ENCODE measurements at regions not wholly inside any gene's neighbourhood (a gene's known extent, or its start where the extent isn't known, plus 50 kb on each side); places are given as distances from the start of the nearest gene placed in this dataset.

DNA sequence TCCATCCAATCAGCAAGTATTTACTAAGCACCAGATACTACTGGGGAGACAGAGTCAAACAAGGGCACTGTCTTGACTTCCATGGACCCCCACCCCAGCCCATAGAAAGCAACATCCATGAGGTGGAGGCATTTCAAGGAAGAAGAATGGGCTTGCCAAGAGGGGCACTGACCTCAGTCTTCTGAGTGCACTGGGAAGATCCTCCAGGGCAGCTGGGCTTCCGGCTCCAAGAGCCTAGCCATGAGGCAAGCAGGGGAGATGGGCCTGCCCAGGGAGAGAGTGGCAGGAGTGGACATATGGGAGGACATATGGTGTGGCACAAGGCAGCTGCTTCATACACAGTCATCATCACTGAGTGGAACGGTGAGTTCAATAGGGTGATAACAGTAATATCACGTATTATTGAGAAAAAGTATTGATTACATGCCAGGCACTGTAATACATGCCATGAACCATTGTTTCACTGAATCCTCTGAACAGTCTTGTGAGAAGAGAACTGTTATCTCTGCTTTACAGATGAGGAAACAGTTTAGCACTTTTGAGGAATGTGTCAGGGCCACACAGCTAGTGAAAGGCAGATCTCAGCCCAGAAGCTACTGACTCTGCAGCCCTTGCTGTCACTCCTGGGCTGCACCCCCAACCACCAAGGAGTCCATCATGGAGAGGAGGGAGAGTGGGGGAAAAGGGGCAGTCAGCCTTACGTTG is 331.7 kb upstream of the ZMIZ1 start:
- no peak for DNase-seq

DNA sequence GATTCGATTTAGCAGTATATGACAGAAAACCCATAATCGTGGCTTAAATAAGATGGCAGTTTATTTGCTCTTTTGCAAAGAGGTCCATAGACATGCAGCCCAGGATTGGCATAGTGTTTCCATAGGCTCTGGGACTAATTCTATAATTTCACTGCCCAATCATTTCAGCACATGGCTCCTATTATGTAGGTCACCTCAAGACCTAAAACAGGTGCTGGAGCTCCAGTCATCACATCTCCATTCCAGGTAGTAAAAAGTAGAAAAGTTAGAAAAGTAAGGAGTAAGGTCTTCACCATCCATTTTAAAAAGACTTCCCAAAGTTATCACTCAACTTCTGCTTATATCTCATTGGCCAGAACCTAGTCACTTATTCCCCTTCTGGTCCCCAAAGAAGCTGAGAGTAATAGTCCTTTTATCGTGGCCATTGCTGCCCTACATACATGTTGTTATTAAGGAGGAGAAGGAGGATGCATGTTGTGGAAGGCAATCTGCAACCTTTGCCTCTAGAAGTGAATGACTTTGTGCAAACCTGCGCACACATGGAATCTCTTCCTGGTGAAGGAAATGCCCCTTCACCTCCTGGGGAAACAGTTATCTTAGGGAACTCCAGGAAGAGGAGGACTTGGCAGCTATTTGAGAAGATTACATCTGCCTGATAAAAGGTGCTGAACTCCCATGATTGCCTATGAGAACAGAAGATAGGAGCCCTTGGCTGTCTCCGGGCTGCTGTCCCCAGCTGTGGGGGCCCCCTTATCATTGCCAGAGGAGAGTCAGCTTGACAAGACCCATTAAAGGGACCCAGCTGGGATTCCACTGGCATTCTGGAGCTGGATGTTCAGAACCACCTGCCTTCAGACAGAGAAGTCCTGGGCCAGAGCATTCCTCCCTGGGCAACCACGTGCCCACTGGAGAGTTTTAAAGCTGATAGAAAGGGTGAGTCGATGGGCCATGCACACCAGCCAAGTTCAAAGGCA is 330.6 kb upstream of the ZMIZ1 start:
- no peak for DNase-seq

DNA sequence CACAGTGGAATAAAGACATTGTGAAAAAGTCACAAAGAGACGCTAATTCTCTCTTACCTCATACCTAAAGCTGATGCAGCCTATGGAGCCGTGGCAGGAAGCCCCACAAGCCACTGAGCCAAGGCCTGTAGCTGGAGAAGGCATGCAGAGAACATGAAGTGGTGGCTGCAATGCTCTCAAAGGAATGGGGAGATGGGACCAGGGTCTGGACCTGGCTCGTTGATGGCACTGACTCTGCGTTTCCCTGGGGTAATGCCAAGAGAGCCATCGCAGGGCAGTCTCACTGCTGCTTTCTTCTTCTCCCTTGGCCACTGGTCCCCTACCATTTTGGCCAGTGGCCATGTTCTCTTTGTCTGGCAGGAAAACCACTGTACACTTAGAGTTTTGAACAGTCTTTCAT is 329.9 kb upstream of the ZMIZ1 start:
- DNase-seq: no peak

GRCh38 chr10:78739444-78740053 is 329.2 kb upstream of the ZMIZ1 start:
- no peak for DNase-seq

- no peak for DNase-seq
These were observed 327.5 kb upstream of the ZMIZ1 start for GRCh38 chr10:78740976-78741915.

- DNase-seq: no peak
These were observed 326.4 kb upstream of the ZMIZ1 start for GRCh38 chr10:78742406-78742729.

DNA sequence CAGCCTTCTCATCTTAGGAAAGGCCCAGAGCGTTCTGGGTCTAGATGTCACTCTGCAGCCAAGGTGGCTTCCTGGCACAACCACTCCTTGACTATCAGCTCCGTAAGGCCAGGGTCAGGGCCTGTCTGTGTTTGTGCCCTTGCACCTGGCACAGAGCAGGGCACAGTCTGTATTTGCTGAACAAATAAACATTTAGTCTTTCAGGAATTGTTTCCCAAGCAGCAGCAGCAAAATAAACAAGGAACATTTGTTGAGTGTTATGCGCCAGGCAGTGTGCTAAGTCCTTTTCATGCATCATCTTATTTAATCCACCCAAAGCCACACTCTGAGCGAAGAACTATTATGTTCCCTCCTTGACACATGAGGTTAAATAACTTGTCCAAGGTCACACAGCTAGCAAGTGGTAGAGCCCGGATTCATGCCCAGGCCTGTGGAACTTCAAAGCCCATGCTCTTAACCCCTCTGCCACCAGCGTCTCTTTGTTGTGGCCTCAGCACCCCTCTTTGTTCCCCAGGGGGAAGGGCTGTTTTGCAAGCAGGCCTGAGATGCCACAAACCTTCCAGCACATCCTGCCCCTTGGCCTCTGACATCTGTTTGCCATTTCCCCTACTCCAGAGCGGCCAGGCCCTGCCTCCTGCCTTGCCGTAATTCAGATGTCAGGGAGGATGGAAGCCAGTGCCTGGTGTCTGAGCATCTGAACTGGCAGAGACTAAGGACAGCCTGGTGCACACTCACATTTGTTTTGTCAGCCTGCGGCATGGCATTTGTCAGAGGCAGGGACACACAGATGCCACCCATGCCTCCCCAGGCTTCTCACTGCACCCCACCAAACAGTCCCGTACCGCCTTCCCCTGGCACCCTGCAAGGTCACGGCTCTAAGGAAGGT is 325.8 kb upstream of the ZMIZ1 start:
- DNase-seq: no peak

DNA sequence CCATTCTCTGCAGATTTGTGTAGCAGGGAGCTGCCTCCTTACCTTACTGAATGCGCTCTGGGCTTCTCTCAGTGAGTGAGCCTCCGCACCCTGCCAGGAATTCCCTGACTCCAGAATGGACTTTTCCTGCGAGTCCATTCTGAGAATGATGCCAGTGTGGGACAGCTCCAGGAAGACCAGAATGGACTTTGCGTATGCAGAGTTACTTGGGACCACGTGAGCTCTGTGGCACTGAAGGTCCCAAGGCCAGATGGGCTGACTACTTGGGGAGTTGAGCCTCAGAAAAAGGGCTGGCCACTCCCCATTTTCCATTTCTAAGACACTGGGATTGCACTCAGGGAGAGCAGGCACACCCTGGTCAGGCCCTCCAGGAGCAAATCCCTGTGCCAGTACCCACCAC is 324.7 kb upstream of the ZMIZ1 start:
- no peak for DNase-seq

DNA sequence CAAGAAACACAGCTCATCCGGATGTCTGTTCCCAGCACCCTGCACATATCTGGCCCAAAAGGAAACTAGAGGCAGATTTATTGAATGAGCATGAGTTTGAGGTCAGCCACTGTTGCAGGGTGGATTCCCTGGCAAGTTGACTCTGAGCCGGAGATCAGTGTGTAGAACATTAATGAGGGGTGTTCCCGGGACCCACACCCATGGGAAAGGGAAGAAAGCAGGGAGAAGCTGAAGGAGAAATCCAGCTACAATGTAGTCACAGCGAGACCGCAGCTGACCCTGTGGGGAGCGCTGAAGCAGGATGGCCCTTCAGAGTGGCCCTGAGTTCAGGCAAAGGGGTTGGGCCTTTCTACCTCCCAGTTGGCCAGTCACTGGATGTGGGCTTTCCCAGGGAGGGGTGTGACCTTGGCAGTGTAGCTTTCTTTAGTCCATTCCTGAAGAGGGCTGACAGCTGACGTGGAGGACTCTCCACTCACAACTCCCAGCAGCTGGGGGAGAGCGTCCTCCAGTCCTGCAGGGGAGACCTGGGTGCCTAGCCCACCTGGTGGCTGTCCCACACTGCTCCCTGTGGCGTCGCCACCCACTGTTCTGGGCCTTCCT is 324.2 kb upstream of the ZMIZ1 start:
- DNase-seq: no peak

DNA sequence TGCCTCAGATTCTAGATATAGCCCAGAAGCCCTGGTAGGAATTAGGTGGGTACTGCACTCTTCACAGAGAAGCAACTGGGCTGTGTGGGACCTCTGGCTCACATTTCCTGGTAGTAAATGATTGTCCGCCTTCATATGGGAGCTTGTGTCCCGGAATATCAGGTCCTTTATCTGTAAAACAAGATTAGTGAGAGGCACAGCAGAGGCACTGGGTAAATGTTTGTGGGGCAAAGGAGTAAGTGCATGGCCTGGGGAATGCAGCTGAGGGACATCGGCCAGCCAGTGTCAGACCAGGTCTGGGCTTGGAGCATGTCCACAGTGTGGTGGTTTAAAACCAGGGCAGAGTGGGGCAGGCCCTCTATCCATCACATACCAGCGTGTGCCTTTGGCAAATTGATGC is 323.3 kb upstream of the ZMIZ1 start:
- no peak for DNase-seq

DNA sequence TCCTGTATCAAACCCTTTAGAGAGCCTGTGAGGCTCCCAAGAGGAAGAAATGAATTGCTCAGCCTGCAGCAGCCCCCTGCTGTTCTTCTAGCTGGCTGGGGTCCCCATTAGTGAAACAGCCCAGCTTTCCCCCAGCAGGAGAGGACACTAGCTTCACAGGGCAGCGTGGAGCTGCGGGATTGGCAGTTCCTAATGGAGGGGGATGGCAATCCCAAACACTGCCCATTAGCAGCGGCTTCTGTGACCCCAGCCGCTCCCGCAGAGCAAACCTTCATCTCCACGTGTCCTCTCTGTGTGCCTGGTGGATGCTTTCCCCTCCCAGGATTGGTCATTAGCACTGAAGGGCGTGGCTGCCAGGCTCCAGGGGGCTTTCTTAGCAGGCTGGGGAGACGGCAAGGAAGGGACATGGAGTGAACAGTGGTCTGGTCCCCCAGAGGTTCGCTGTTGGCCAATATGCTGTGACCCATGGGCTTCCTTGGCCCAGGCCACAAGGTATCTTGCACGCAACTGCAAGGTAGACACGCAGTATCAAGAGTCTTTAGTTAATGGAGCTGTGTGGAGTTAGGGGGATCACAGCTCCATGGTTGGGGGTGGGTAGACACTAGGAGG is 322.5 kb upstream of the ZMIZ1 start:
- DNase-seq: no peak

GRCh38 chr10:78747401-78748234 is 321.1 kb upstream of the ZMIZ1 start:
- DNase-seq: no peak

- no peak for DNase-seq
These were observed 320.6 kb upstream of the ZMIZ1 start for GRCh38 chr10:78748235-78748533.

GRCh38 chr10:78749200-78749599 is 319.6 kb upstream of the ZMIZ1 start:
- no peak for DNase-seq

DNA sequence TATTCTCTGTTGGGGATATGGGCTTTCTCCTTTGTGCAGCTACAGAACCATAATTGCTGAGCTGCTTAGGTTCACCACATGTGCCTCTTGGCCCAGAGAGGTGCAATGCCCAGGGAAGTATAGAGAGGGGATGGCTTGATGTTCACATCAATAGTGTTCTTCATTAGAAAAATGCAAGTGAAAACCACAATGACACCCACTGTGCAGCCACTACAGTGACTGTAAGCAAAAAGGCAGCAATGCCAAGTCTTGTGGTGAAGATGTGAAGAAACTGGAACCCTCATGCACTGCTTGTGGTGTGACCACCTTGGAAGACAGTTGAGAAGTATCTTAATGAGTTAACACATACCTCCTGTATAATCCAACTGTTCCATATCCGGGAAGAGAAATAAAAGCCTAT is 318.9 kb upstream of the ZMIZ1 start:
- DNase-seq: no peak

- no peak for DNase-seq
These were observed 318.3 kb upstream of the ZMIZ1 start for GRCh38 chr10:78750418-78750817.

DNA sequence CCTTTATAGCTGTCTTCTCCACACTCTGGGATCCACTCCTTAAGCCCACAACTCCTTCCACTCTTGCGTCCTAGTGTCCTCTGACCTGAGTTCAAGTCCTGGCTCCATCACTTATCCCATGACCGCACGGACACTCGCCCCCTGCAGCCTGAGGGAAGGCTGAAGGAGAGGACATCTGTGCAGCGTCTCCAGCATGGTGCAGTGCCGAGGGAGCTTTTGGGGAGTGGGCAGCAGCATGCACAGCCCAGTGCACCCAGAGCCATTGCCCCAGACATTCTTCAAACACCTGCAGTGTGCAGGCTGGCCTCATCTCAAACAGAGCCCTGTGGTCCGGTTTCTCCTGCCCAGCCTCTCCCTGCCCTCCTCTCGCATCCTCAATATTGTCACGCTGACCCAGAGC is 317.1 kb upstream of the ZMIZ1 start:
- DNase-seq: no peak

DNA sequence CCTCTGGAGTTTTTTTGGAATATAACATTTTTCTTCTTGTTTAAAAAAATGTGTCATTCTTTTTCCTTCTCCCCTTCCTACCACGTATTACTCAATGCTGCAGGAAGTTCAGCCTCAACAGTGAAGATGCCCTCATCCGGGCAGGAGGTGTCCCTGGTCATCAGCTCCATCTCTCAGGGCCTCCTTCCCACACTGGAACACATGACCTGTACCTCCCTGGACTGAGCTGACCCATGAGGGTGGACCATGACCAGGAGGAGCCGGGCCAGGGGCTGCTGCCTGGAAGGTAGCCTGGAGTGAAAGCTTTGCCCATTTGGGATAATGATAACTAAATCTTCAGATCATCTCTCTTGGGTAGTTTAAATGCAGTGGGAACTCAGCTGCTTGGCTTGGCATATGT is 316.5 kb upstream of the ZMIZ1 start:
- no peak for DNase-seq

DNA sequence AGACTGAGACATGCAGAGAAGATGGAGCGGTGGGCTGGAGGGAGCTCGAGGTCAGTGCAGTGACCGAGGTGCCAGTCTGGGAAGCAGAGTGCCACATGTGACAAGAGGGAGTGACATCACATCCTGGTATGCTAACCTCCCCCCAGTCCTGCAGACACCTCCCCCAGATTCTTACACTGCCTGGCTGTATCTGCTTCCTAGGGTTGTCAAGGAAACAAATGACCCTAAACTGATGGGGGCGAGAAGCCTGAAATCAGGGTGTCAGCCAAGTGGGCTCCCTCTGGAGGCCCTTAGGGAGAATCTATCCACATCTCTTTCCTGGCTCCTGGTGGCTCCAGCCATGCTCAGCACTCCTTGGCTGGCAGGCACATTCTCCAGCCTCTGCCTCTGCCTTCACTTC is 316.1 kb upstream of the ZMIZ1 start:
- DNase-seq: no peak

Measured in activated CD4-positive, alpha-beta T cell treated with anti-CD3 and anti-CD28 coated beads, Interleukin-2, amount 50 U/mL, for 48 hours (primary cell).